ENCODE measurements at regions not wholly inside any gene's neighbourhood (a gene's known extent, or its start where the extent isn't known, plus 50 kb on each side); places are given as distances from the start of the nearest gene placed in this dataset.

DNA sequence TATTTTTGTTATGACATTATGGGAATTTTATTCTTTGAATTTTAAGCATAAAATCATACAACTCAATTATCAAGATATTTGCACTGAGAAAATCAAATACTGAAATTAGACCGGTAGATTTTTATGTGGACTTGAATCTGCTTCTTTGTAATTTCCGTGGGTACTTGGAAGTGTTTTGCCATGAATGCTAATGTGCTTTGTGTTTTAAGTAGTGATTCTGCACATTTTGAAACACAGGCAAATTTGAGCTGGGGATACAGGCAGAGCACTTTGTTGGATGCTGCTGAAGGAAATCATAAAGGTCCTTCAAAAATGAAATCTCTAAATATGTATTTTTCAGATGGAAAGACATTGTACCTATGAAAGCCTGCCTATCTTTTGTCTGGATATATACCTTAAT is 446.3 kb upstream of the POU3F3 start:
- 80% methylated on average over 2 of the region's 2 CpGs for WGBS (ENCODE audit: low lambda C conversion rate, missing lambda C conversion rate)
- Histone ChIP-seq H2AFZ (no peak overlapping the region), H3K9me3 (ENCODE audit: low read depth) (no peaks in the 10 kb centered on the region), H3K9me2 (replicated peaks; ENCODE audit: insufficient read depth) (no peaks in the 10 kb centered on the region), H3K36me3 (replicated peaks; ENCODE audit: insufficient read depth, low read depth) (no peaks in the 10 kb centered on the region), H3K4me1 (ENCODE audit: insufficient read depth) (peaks cover 12% of the 10 kb centered on the region), H3K27ac (no peak overlapping the region), H3K79me2 (no peaks in the 10 kb centered on the region), H3K27me3 (no peaks in the 10 kb centered on the region), H3K4me3 (no peak overlapping the region), H4K20me1 (ENCODE audit: insufficient read depth, poor library complexity, severe bottlenecking) (no peaks in the 10 kb centered on the region), H3K4me2 (no peak overlapping the region)
- DNase-seq (ENCODE audit: low spot score), result no peak
- no peak for TF ChIP-seq CTCF (IDR thresholded peaks at IDR 0.05; ENCODE audit: poor library complexity)
- no peak for TF ChIP-seq EZH2 (IDR thresholded peaks at IDR 0.05; ENCODE audit: borderline replicate concordance)
- no peak for TF ChIP-seq EZH2phosphoT487 (IDR thresholded peaks at IDR 0.05; ENCODE audit: low read depth, severe bottlenecking, unreplicated experiment)

- H2AFZ ChIP-seq, result no peak overlapping the region
- TF ChIP-seq EZH2 (IDR thresholded peaks at IDR 0.05; ENCODE audit: borderline replicate concordance) (no peak), CTCF (IDR thresholded peaks at IDR 0.05; ENCODE audit: poor library complexity) (no peak), EZH2phosphoT487 (IDR thresholded peaks at IDR 0.05; ENCODE audit: low read depth, severe bottlenecking, unreplicated experiment) (no peak)
- no peaks in the 10 kb centered on the region for H3K9me3 ChIP-seq (ENCODE audit: low read depth)
- H3K4me1 ChIP-seq (ENCODE audit: insufficient read depth), result peaks cover 12% of the 10 kb centered on the region
- no peak overlapping the region for H3K27ac ChIP-seq
- H3K79me2 ChIP-seq, result no peaks in the 10 kb centered on the region
- 38% methylated on average over 5 of the region's 5 CpGs for WGBS (ENCODE audit: low lambda C conversion rate, missing lambda C conversion rate)
- H4K20me1 ChIP-seq (ENCODE audit: insufficient read depth, poor library complexity, severe bottlenecking), result no peaks in the 10 kb centered on the region
- H3K27me3 ChIP-seq, result no peaks in the 10 kb centered on the region
- H3K9me2 ChIP-seq (replicated peaks; ENCODE audit: insufficient read depth), result no peaks in the 10 kb centered on the region
- H3K4me3 ChIP-seq, result no peak overlapping the region
- H3K4me2 ChIP-seq, result no peak overlapping the region
- no peak for DNase-seq (ENCODE audit: low spot score)
- no peaks in the 10 kb centered on the region for H3K36me3 ChIP-seq (replicated peaks; ENCODE audit: insufficient read depth, low read depth)
These were observed 445.6 kb upstream of the POU3F3 start for GRCh38 chr2:104408266-104408665.

DNA sequence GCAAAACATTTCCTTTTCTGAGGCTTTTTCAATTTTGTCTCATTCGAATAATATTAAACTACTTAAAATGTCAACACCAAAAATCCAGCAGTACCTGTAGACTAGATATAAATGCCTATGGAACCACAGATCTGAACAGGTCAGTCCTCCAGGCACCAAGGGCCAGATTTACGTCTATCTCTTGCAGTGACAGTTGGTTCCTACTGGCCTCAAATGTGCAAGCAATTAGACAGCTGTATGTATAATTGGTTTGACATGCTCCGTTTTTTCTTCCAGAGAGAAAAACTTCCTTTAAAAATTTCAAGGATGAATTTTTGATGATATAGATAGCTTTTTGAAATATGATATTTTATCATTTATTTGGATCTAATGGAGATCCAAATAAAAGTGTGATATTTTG is 443.8 kb upstream of the POU3F3 start:
- 91% methylated on average over 3 of the region's 3 CpGs for WGBS (ENCODE audit: low lambda C conversion rate, missing lambda C conversion rate)
- Histone ChIP-seq H4K20me1 (ENCODE audit: insufficient read depth, poor library complexity, severe bottlenecking) (no peaks in the 10 kb centered on the region), H3K9me2 (replicated peaks; ENCODE audit: insufficient read depth) (no peaks in the 10 kb centered on the region), H3K4me1 (ENCODE audit: insufficient read depth) (peaks cover 12% of the 10 kb centered on the region), H3K4me2 (no peak overlapping the region), H3K79me2 (no peaks in the 10 kb centered on the region), H3K27me3 (peaks cover 5% of the 10 kb centered on the region), H3K4me3 (no peak overlapping the region), H3K27ac (no peak overlapping the region), H3K9me3 (ENCODE audit: low read depth) (no peaks in the 10 kb centered on the region), H3K36me3 (replicated peaks; ENCODE audit: insufficient read depth, low read depth) (no peaks in the 10 kb centered on the region), H2AFZ (no peak overlapping the region)
- TF ChIP-seq CTCF (IDR thresholded peaks at IDR 0.05; ENCODE audit: poor library complexity) (no peak), EZH2 (IDR thresholded peaks at IDR 0.05; ENCODE audit: borderline replicate concordance) (no peak), EZH2phosphoT487 (IDR thresholded peaks at IDR 0.05; ENCODE audit: low read depth, severe bottlenecking, unreplicated experiment) (no peak)
- DNase-seq (ENCODE audit: low spot score), result no peak

GRCh38 chr2:104412384-104412783 is 441.5 kb upstream of the POU3F3 start:
- no peaks in the 10 kb centered on the region for H3K36me3 ChIP-seq (replicated peaks; ENCODE audit: insufficient read depth, low read depth)
- H3K79me2 ChIP-seq, result no peaks in the 10 kb centered on the region
- H4K20me1 ChIP-seq (ENCODE audit: insufficient read depth, poor library complexity, severe bottlenecking), result no peaks in the 10 kb centered on the region
- no peaks in the 10 kb centered on the region for H3K9me2 ChIP-seq (replicated peaks; ENCODE audit: insufficient read depth)
- peaks cover 5% of the 10 kb centered on the region for H3K27me3 ChIP-seq
- H3K4me1 ChIP-seq (ENCODE audit: insufficient read depth), result no peaks in the 10 kb centered on the region
- H3K27ac ChIP-seq, result no peak overlapping the region
- H3K4me3 ChIP-seq, result no peak overlapping the region
- H3K4me2 ChIP-seq, result no peak overlapping the region
- DNase-seq (ENCODE audit: low spot score), result peak; percentile 50
- no peak for TF ChIP-seq EZH2phosphoT487 (IDR thresholded peaks at IDR 0.05; ENCODE audit: low read depth, severe bottlenecking, unreplicated experiment)
- TF ChIP-seq CTCF (IDR thresholded peaks at IDR 0.05; ENCODE audit: poor library complexity), result peak; percentile 60
- 21% methylated on average over 2 of the region's 2 CpGs for WGBS (ENCODE audit: low lambda C conversion rate, missing lambda C conversion rate)
- no peaks in the 10 kb centered on the region for H3K9me3 ChIP-seq (ENCODE audit: low read depth)
- H2AFZ ChIP-seq, result no peak overlapping the region
